SK-N-SH (cell line): ENCODE measurements at regions not wholly inside any gene's neighbourhood (a gene's known extent, or its start where the extent isn't known, plus 50 kb on each side); places are given as distances from the start of the nearest gene placed in this dataset.

Source experiments
- CTCF ChIA-PET: fragments of 300-600, 350-600 bp; formaldehyde crosslinking; extraction: SDS; loops from one replicate; lab custom pipeline; 2021; lab: Yijun Ruan, JAX
- POLR2A ChIA-PET: fragments of 350-600 bp; sonication (Branson Sonifier 250); formaldehyde crosslinking; extraction: SDS; loops from one replicate; lab custom pipeline; 2020; ENCODE audit warnings: antibody characterized with exemption, inconsistent platforms; lab: Yijun Ruan, JAX
- DNase-seq: peaks from one replicate; pipeline ENCODE4 v3.0.0; 2012
- H2AFZ ChIP-seq: fragments of 200-600 bp; sonication (generic); 2 replicates; pipeline ENCODE4 v1.8.1; 2016; ENCODE audit warnings: antibody characterized with exemption, mild to moderate bottlenecking, low read depth
- H3F3A ChIP-seq: fragments of 200-600 bp; sonication (generic); replicated peaks from 2 replicates; pipeline ENCODE3; 2016; ENCODE audit warnings: antibody characterized with exemption, mild to moderate bottlenecking; ENCODE audit not compliant: insufficient read depth
- H3K27ac ChIP-seq, 2 experiments: fragments of 200-500 bp in 1 of 2; fragments of 200-600 bp in 1 of 2; sonication (Bioruptor generic) in 1 of 2; sonication (generic), shearing (Covaris generic) in 1 of 2; 2 replicates each; pipeline versions ENCODE4 v1.5.1 to v1.6.1; 2014 to 2016; ENCODE audit warnings: low read depth in 2 of 2, inconsistent platforms in 1 of 2, low read length in 1 of 2, mild to moderate bottlenecking in 1 of 2, mixed read lengths in 1 of 2
- H3K27me3 ChIP-seq: fragments of 200-600 bp; sonication (generic), shearing (Covaris generic); 2 replicates; pipeline ENCODE4 v1.6.1; 2016; ENCODE audit warnings: mixed run types; ENCODE audit not compliant: insufficient read depth
- H3K36me3 ChIP-seq, 2 experiments: fragments of 200-500 bp in 1 of 2; fragments of 200-600 bp in 1 of 2; sonication (Bioruptor generic) in 1 of 2; sonication (generic) in 1 of 2; replicated peaks in 1 of 2; 2 replicates each; pipeline versions ENCODE3 to v1.5.1; 2014 to 2016; ENCODE audit warnings: low read length in 1 of 2, mild to moderate bottlenecking in 1 of 2; ENCODE audit not compliant: insufficient read depth in 2 of 2, control insufficient read depth in 1 of 2
- H3K4me1 ChIP-seq, 2 experiments: fragments of 200-500 bp in 1 of 2; fragments of 200-600 bp in 1 of 2; sonication (Bioruptor generic) in 1 of 2; sonication (generic), shearing (Covaris generic) in 1 of 2; 2 replicates each; pipeline versions ENCODE4 v1.5.1 to v1.6.1; 2014 to 2016; ENCODE audit warnings: low read depth in 1 of 2, low read length in 1 of 2, mixed run types in 1 of 2; ENCODE audit not compliant: insufficient read depth in 2 of 2, control insufficient read depth in 1 of 2
- H3K4me2 ChIP-seq: fragments of 200-600 bp; sonication (generic), shearing (Covaris generic); 2 replicates; pipeline ENCODE4 v1.6.1; 2017; ENCODE audit warnings: mixed run types
- H3K4me3 ChIP-seq, 2 experiments: fragments of 200-500 bp in 1 of 2; fragments of 200-600 bp in 1 of 2; sonication (Bioruptor generic) in 1 of 2; sonication (generic), shearing (Covaris generic) in 1 of 2; 2 replicates each; pipeline versions ENCODE4 v1.5.1 to v1.8.1; 2014 to 2016; ENCODE audit warnings: low read depth in 2 of 2, inconsistent platforms in 1 of 2, low read length in 1 of 2, mild to moderate bottlenecking in 1 of 2, mixed read lengths in 1 of 2, moderate library complexity in 1 of 2
- H3K79me2 ChIP-seq: fragments of 200-600 bp; sonication (generic); 2 replicates; pipeline ENCODE4 v1.8.1; 2017; ENCODE audit warnings: mild to moderate bottlenecking; ENCODE audit not compliant: insufficient read depth
- H3K9ac ChIP-seq: fragments of 200-600 bp; sonication (generic); 2 replicates; pipeline ENCODE4 v1.6.1; 2017; ENCODE audit warnings: mixed run types
- H3K9me2 ChIP-seq: fragments of 200-600 bp; sonication (generic); 2 replicates; pipeline ENCODE4 v1.6.1; 2017; ENCODE audit warnings: mixed run types
- H3K9me3 ChIP-seq: fragments of 200-600 bp; sonication (generic); 2 replicates; pipeline ENCODE4 v1.6.1; 2017; ENCODE audit warnings: mixed run types, mild to moderate bottlenecking, moderate library complexity
- H4K20me1 ChIP-seq: fragments of 200-600 bp; sonication (generic); 2 replicates; pipeline ENCODE4 v1.6.1; 2017; ENCODE audit warnings: mild to moderate bottlenecking, mixed run types; ENCODE audit not compliant: insufficient read depth
- CTCF ChIP-seq: fragments of 200-600 bp; sonication (generic); IDR thresholded peaks from 2 replicates; pipeline ENCODE4 v1.6.1; 2017; ENCODE audit warnings: antibody characterized with exemption, mild to moderate bottlenecking, moderate library complexity
- ELF1 ChIP-seq: IDR thresholded peaks from 2 replicates; pipeline ENCODE4 v1.4.0; 2012
- EP300 ChIP-seq, 2 experiments: IDR thresholded peaks; 2 replicates each; pipeline versions ENCODE4 v1.4.0 to v1.6.1; 2012; ENCODE audit warnings: borderline replicate concordance in 1 of 2, low read depth in 1 of 2, low read length in 1 of 2
- EZH2phosphoT487 ChIP-seq: fragments of 200-600 bp; sonication (generic); IDR thresholded peaks from 2 replicates; pipeline ENCODE4 v1.6.1; 2017; ENCODE audit warnings: low read depth, mixed run types, mild to moderate bottlenecking, antibody characterized with exemption, moderate library complexity, borderline replicate concordance
- FOSL2 ChIP-seq: IDR thresholded peaks from 2 replicates; pipeline ENCODE4 v1.4.0; 2012; ENCODE audit warnings: low read depth, mild to moderate bottlenecking, moderate library complexity, borderline replicate concordance
- FOXM1 ChIP-seq: IDR thresholded peaks from 2 replicates; pipeline ENCODE4 v1.4.0; 2012; ENCODE audit warnings: low read depth, mild to moderate bottlenecking
- GATA2 ChIP-seq: sonication (generic); formaldehyde crosslinking; IDR thresholded peaks from 2 replicates; pipeline ENCODE4 v1.5.0; 2020; ENCODE audit warnings: mild to moderate bottlenecking, missing genetic modification reagents
- IRF3 ChIP-seq: fragments of 150-350 bp; IDR thresholded peaks from 2 replicates; pipeline ENCODE4 v1.6.1; 2016; ENCODE audit warnings: mild to moderate bottlenecking, low read depth, low read length
- JUND ChIP-seq: IDR thresholded peaks from 2 replicates; pipeline ENCODE4 v1.4.0; 2012
- POLR2AphosphoS5 ChIP-seq: IDR thresholded peaks from 2 replicates; pipeline ENCODE4 v1.6.1; 2012; ENCODE audit warnings: low read depth, low read length
- RCOR1 ChIP-seq: fragments of 150-350 bp; IDR thresholded peaks from 2 replicates; pipeline ENCODE4 v1.6.1; 2017; ENCODE audit warnings: antibody characterized with exemption, low read length
- RXRA ChIP-seq: IDR thresholded peaks from 2 replicates; pipeline ENCODE4 v1.4.0; 2012; ENCODE audit warnings: low read depth, mild to moderate bottlenecking, borderline replicate concordance
- SMC3 ChIP-seq: IDR thresholded peaks from 2 replicates; pipeline ENCODE4 v1.6.1; 2012; ENCODE audit warnings: low read depth, low read length, improper control_type of control experiment
- TEAD4 ChIP-seq: IDR thresholded peaks from 2 replicates; pipeline ENCODE4 v1.4.0; 2012; ENCODE audit warnings: mild to moderate bottlenecking, borderline replicate concordance; ENCODE audit not compliant: insufficient read depth
- USF1 ChIP-seq: IDR thresholded peaks from 2 replicates; pipeline ENCODE4 v1.4.0; 2012; ENCODE audit warnings: low read depth, borderline replicate concordance
- WGBS: methylation state at CpG from one replicate; pipeline ENCODE4 v1.1.6; 2017; ENCODE audit warnings: low lambda C conversion rate; 5-methylcytosine and 5-hydroxymethylcytosine counted together
- TF ChIP-seq, protein P1 (sequence below): IDR thresholded peaks from 2 replicates; pipeline ENCODE4 v1.4.0; 2012; ENCODE audit warnings: low read depth, borderline replicate concordance
- TF ChIP-seq, protein P2 (sequence below): IDR thresholded peaks from 2 replicates; pipeline ENCODE4 v1.6.1; 2012; ENCODE audit warnings: mild to moderate bottlenecking, low read depth, low read length, moderate library complexity
- TF ChIP-seq, protein P3 (sequence below): fragments of 150-350 bp; IDR thresholded peaks from 2 replicates; pipeline ENCODE4 v1.6.1; 2017; ENCODE audit warnings: antibody characterized with exemption, low read length, low read depth, borderline replicate concordance

DNA sequence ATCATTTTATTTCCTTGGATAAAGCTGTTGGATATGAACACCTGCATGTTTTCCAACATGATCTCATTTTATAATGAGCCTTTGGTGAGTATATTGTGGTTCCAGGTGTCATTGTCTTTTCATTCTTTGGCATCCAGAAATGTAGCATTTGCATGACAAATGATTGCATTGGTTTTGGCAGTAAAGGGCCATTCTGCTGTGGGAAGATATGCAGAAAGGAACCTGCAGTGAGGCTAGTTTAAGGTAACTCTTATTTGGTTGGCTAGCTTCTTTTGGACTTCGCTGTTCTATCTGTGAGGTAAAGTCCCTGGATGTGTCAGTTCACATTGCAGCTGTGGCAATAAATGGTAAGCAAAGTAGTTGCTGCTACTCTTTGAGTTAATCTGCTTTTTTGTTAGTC lies 343.0 kb downstream of the AMY1C start:
- H3K9ac ChIP-seq: no peak overlapping the region
- H3K4me1 ChIP-seq: no peaks in the 10 kb centered on the region
- H3K4me2 ChIP-seq: no peak overlapping the region
- no peaks in the 10 kb centered on the region for H3K9me2 ChIP-seq
- H3K4me3 ChIP-seq: no peak overlapping the region
- no peaks in the 10 kb centered on the region for H3K79me2 ChIP-seq
- CTCF ChIA-PET: no interaction called here
- no peaks in the 10 kb centered on the region for H4K20me1 ChIP-seq
- no peaks in the 10 kb centered on the region for H3K36me3 ChIP-seq
- WGBS: 26% methylated on average over 1 of the region's 1 CpG
- no peak for DNase-seq
- no peaks in the 10 kb centered on the region for H3K27me3 ChIP-seq
- H3F3A ChIP-seq: no peaks in the 10 kb centered on the region
- no peak for TF ChIP-seq RXRA
- no peak for TF ChIP-seq JUND
- no peak overlapping the region for H2AFZ ChIP-seq
- H3K27ac ChIP-seq: no peak overlapping the region
- H3K9me3 ChIP-seq: no peaks in the 10 kb centered on the region
- POLR2A ChIA-PET: no interaction called here

- Histone ChIP-seq H3K79me2 (no peaks in the 10 kb centered on the region), H3K36me3 (no peaks in the 10 kb centered on the region), H3K4me2 (no peak overlapping the region), H3K9me2 (no peaks in the 10 kb centered on the region), H3K4me1 (no peaks in the 10 kb centered on the region), H3K27me3 (no peaks in the 10 kb centered on the region), H4K20me1 (no peaks in the 10 kb centered on the region), H3K4me3 (no peak overlapping the region), H3K9ac (no peak overlapping the region), H2AFZ (no peak overlapping the region), H3K27ac (no peak overlapping the region), H3K9me3 (no peaks in the 10 kb centered on the region), H3F3A (no peaks in the 10 kb centered on the region)
- WGBS: 23% methylated on average over 3 of the region's 3 CpGs
- ChIA-PET CTCF (no interaction called here), POLR2A (no interaction called here)
- DNase-seq: no peak
- TF ChIP-seq GATA2 (CRISPR knock-in tag) (no peak), USF1 (no peak), SMC3 (no peak), FOXM1 (no peak), IRF3 (no peak), ELF1 (no peak), RCOR1 (no peak), EZH2phosphoT487 (no peak), FOSL2 (no peak), EP300 (IDR thresholded peaks at IDR 0.05; ENCODE audit: borderline replicate concordance in 1 of 2, low read depth in 1 of 2, low read length in 1 of 2) (no peak), CTCF (no peak), POLR2AphosphoS5 (no peak), RXRA (no peak), TEAD4 (no peak)
- TF ChIP-seq, protein P1, sequence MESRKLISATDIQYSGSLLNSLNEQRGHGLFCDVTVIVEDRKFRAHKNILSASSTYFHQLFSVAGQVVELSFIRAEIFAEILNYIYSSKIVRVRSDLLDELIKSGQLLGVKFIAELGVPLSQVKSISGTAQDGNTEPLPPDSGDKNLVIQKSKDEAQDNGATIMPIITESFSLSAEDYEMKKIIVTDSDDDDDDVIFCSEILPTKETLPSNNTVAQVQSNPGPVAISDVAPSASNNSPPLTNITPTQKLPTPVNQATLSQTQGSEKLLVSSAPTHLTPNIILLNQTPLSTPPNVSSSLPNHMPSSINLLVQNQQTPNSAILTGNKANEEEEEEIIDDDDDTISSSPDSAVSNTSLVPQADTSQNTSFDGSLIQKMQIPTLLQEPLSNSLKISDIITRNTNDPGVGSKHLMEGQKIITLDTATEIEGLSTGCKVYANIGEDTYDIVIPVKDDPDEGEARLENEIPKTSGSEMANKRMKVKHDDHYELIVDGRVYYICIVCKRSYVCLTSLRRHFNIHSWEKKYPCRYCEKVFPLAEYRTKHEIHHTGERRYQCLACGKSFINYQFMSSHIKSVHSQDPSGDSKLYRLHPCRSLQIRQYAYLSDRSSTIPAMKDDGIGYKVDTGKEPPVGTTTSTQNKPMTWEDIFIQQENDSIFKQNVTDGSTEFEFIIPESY: no peak
- TF ChIP-seq, protein P2, sequence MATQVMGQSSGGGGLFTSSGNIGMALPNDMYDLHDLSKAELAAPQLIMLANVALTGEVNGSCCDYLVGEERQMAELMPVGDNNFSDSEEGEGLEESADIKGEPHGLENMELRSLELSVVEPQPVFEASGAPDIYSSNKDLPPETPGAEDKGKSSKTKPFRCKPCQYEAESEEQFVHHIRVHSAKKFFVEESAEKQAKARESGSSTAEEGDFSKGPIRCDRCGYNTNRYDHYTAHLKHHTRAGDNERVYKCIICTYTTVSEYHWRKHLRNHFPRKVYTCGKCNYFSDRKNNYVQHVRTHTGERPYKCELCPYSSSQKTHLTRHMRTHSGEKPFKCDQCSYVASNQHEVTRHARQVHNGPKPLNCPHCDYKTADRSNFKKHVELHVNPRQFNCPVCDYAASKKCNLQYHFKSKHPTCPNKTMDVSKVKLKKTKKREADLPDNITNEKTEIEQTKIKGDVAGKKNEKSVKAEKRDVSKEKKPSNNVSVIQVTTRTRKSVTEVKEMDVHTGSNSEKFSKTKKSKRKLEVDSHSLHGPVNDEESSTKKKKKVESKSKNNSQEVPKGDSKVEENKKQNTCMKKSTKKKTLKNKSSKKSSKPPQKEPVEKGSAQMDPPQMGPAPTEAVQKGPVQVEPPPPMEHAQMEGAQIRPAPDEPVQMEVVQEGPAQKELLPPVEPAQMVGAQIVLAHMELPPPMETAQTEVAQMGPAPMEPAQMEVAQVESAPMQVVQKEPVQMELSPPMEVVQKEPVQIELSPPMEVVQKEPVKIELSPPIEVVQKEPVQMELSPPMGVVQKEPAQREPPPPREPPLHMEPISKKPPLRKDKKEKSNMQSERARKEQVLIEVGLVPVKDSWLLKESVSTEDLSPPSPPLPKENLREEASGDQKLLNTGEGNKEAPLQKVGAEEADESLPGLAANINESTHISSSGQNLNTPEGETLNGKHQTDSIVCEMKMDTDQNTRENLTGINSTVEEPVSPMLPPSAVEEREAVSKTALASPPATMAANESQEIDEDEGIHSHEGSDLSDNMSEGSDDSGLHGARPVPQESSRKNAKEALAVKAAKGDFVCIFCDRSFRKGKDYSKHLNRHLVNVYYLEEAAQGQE: no peak
- TF ChIP-seq, protein P3, sequence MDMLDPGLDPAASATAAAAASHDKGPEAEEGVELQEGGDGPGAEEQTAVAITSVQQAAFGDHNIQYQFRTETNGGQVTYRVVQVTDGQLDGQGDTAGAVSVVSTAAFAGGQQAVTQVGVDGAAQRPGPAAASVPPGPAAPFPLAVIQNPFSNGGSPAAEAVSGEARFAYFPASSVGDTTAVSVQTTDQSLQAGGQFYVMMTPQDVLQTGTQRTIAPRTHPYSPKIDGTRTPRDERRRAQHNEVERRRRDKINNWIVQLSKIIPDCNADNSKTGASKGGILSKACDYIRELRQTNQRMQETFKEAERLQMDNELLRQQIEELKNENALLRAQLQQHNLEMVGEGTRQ: no peak
Observed at GRCh38 chr1:104098837-104099236, 349.1 kb downstream of the AMY1C start.
